CD4-positive, alpha-beta T cell treated with Interleukin-6 for 4 hours (primary cell): ENCODE measurements at regions not wholly inside any gene's neighbourhood (a gene's known extent, or its start where the extent isn't known, plus 50 kb on each side); places are given as distances from the start of the nearest gene placed in this dataset.

ENCODE experiments used
- DNase-seq: peaks from one replicate; pipeline ENCODE4 v3.0.0-alpha.2; 2020; ENCODE audit warnings: mixed read lengths

DNA sequence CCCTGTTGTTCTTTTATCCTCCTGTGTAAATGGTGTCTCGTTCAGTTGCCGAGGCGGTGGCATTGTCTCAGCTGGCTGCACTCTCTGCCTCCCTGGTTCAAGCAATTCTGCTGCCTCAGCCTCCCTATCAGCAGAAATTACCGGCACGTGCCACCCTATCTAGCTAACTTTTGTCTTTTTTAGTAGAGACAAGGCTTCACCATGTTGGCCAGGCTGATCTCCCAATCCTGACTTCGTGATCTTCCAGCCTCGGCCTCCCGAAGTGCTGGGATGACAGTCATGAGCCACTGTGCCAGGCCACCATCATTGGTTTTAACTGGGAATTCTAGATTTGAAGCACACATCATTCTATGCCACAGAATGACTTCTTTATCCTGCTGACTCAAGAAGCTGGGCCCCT is 175.3 kb upstream of the ALG10B start:
- no peak for DNase-seq

DNA sequence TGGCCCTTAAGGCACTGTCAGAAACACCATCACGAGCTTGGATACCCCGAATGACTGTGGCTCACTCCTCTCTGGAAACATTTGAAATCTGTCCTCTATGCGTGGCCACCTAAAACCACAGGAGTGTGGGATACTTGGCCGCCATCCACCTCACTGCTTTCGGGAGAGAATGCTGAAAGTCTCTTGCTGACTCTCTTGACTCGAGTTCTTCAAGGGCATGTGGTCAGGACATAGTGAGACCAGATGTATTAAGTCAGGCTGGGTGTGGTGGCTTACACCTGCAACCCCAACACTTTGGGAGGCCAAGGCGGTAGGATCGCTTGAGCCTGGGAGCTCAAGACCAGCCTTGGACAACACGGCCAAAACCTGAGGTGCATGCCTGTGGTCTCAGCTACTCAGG is 174.7 kb upstream of the ALG10B start:
- no peak for DNase-seq

DNA sequence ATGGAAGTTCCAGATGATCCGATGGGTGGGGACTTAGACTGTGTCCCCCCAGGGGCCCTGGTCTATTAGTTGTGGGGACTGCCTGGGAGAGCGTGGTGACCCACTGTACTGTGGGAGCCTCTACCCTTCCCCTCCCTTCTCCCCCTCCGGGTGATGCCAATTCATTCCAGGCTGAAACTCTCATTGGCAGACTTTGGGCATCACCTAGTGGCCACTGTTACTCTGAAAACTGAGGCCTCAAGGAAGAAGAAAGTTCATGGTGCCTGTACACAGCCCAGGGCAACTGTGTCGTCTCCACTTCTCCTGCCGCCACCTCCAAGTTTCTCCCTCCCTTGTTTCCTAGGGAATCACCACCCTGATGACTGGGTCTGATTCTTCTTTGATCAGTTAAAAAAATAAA is 173.6 kb upstream of the ALG10B start:
- no peak for DNase-seq

DNA sequence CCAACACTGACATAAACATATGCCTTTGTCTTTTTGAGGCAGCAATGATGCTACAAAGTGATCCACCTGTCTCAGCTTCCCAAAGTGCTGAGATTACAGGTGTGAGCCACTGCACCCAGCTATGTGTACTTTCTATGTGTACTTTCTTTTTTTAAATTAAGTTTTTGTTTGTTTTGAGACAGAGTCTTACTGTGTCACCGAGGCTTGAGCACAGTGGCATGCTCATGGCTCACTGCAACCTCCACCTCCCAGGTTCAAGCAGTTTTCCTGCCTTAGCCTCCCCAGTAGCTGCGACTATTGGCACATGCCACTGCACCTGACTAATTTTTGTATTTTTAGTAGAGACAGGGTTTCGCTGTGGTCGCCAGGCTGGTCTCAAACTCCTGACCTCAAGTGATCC is 172.5 kb upstream of the ALG10B start:
- no peak for DNase-seq

GRCh38 chr12:38144601-38145436 is 171.8 kb upstream of the ALG10B start:
- DNase-seq, result no peak

GRCh38 chr12:38149395-38150073 is 167.0 kb upstream of the ALG10B start:
- DNase-seq, result no peak

DNA sequence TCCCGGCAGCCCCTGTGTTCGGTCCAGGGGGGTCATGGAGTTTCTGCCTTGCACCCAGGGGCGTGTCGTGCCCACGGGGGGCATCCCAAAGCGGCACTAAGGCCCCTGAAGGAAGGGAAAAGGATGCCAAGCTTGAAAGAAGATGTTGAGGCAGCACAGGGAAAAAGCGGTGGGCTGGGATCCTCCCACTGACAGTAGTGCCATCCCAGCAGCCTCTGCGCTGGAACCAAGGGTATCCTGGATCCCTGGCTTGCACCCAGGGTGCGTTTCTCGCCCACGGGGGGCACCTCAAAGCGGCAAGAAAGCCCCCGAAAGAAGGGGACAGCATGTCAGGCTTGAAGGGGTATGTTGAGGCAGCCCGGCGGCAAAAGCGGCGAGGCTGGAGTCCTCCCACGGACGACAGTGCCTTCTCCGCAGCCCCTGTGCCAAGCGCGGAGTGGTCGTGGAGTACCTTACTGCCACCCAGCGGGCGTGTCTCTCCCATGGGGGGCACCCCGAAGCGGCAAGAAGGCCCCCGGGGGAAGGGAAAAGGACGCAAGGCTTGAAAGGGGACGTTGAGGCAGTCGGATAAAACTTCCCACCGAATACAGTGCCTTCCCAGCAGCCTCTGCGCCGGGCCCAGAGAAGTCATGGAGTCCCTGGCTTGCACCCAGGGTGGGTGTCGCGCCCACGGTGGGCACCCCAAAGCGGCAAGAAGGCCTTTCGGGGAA is 164.4 kb upstream of the ALG10B start:
- DNase-seq, result no peak

DNA sequence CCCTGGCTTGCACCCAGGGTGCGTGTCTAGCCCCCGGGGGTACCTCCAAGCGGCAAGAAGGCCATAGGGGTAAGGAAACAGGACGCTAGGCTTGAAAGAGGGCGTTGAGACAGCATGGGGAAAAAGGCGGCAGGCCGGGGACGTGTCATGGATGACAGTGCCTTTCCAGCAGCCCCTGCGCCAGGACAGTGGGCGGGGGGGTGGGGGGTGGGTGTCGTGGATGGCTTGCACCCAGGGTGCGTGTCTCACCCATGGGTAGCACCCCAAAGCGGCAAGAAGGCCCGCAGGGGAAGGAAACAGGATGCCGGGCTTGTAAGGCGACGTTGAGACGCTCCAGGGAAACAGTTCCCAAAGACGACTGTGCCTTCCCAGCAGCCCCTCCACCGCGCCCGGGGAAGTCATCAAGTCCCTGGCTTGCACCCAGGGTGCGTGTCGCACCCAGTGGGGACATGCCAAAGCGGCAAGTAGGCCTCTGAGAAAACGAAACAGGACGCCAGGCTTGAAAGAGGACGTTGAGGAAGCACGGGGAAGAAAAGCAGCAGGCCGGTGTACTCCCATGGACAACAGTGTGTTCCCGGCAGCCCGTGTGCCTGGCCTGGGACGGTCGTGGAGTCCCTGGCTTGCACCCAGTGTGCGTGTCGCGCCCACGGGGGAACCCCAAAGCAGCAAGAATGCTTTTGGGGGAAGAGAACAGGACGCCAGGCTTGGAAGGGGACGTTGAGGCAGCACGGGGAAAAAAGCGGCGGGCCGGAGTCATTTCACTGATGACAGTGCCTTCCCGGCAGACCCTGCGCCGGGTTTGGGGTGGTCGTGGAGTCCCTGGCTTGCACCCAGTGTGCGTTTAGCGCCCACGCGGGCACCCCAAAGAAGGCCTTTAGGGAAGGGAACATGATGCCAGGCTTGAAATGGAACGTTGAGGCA is 163.5 kb upstream of the ALG10B start:
- DNase-seq, result no peak

- no peak for DNase-seq
These were observed 162.9 kb upstream of the ALG10B start for GRCh38 chr12:38153737-38154061.

DNA sequence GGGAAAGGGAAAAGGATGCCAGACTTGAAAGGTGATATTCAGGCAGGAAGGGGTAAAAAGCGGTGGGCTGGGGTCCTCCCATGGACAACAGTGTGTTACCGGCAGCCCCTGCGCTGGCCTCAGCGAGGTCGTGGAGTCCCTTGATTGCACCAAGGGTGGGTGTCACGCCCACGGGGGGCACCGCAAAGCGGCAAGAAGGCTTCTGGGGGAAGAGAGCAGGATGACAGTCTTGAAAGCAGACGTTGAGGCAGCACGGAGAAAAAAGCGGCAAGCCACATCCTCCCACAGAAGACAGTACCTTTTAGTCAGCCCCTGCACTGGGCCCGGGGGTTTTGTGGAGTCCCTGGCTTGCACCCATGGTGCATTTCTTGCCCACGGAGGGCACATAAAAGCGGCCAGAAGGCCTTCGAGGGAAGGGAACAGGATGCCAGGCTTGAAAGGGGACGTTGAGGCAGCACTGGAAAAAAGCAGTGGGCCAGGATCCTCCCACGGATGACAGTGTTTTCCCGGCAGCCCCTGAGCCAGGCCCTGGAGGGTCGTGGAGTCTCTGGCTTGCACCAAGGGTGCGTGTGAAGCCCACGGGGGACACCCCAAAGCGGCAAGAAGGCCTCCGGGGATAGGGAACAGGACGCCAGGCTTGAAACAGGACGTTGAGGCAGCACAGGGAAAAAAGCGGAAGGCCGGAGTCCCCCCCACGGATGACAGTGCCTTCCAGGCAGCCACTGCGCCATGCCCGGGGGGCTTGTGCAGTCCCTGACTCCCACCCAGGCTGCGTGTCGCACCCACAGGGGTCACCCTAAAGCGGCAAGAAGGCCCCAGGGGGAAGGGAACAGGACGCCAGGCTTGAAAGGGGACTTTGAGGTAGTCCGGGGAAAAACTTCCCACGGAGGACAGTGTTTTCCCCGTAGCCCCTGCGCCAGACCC is 162.2 kb upstream of the ALG10B start:
- no peak for DNase-seq

DNA sequence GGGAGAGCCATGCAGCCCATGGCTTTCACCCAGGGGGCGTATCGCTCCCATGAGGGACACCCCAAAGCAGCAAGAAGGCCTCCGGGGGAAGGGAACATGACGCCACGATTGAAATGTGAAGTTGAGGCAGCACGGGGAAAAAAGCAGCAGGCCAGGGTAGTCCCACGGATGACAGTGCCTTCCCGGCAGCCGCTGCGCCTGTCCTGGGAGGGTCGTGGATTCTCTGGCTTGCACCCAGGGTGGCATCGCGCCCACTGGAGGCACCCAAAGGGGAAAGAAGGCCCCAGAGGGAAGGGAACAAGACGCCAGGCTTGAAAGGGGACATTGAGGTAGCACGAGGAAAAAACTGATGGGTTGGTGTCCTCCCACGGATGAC is 161.6 kb upstream of the ALG10B start:
- DNase-seq, result no peak

DNA sequence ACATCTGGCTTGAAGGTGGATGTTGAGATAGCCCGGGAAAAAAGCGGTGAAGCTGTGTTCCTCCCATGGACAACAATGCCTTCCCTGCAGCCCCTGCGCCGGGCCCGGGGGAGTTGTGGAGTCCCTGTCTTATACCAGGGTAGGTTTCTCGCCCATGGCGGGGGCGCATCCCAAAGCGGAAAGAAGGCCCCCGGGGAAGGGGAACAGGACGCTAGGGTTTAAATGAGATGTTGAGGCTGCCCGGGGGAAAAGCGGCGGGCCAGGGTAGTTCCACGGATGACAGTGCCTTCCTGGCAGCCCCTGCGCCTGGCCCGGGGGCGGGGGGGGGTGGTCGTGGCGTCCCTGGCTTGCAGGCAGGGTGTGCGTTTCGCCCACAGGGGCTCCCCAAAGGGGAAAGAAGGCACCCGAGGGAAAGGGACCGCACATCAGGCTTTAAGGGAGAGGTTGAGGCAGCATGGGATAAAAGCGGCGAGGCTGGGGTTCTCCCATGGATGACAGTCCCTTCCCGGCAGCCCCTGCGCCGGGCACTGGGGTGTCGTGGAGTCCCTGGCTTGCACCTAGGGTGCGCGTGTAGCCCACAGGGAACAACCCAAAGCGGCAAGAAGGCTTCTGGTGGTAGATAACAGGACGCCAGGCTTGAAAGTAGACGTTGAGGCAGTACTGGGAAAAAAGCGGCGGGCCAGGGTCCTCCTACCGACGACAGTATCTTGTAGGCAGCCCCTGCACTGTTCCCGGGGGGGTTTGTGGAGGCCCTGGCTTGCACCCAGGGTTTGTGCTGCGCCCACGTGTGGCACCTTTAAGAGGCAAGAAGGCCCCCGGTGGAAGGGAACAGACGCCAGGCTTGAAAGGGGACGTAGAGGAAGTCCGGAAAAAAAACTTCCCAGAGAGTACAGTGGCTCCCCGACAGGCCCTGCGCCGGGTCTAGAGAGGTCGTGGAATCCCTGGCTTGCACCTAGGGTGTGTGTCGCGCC is 160.8 kb upstream of the ALG10B start:
- no peak for DNase-seq

GRCh38 chr12:38156497-38157245 is 159.9 kb upstream of the ALG10B start:
- no peak for DNase-seq

DNA sequence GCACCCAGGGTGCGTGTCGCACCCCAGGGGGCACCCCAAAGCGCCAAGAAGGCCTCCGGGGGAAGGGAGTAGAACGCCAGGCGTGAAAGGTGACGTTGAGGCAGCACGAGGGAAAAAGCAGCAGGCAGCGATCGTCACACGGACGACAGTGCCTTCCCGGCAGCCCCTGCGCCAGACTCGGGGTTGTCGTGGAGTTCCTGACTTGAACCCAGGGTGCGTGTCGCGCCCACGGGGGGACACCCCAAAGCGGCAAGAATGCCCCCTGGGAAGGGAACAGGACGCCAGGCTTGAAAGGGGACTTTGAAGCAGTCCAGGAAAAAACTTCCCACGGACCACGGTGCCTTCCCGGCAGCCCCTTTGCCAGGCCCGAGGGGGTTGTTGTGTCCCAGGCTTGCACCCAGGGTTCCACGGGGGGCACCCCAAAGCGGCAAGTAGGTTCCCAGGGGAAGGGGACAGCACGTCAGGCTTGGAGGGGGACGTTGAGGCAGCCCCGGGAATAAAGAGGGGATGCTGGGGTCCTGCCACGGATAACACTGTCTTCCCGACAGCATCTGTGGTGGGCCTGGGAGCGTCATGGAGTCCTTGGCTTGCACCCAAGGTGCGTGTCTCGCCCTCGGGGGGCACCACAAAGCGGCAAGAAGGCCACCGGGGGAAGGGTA is 159.2 kb upstream of the ALG10B start:
- DNase-seq, result no peak

- no peak for DNase-seq
These were observed 158.6 kb upstream of the ALG10B start for GRCh38 chr12:38157933-38158401.

DNA sequence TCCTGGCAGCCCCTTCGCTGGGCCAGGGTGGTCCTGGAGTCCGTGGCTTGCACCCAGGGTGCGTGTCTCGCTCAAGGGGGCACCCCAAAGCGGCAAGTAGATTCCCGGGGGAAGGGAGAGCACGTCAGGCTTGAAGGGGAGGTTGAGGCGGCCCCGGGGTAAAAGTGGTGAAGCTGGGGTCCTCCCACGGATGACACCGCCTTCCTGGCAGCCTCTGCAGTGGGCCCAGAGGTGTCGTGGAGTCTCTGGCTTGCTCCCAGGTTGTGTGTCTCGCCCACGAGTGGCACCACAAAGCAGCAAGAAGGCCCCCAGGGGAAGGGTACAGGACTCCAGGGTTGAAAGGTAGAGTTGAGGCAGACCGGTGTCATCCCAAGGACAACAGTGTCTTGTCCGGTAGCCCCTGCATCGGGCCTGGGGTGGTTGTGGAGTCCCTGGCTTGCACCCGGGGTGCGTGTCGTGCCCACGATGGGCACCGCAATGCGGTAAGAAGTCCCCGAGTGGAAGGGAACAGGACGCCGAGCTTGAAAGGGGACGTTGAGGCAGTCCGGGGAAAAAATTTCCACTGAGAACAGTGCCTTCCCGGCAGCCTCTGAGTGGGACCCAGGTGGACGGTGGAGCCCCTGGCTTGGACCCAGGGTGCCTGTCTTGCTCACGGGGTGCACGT is 158.0 kb upstream of the ALG10B start:
- DNase-seq, result no peak

- no peak for DNase-seq
These were observed 157.5 kb upstream of the ALG10B start for GRCh38 chr12:38159092-38159551.

- no peak for DNase-seq
These were observed 156.8 kb upstream of the ALG10B start for GRCh38 chr12:38159591-38160317.
